ENCODE measurements at regions not wholly inside any gene's neighbourhood (a gene's known extent, or its start where the extent isn't known, plus 50 kb on each side); places are given as distances from the start of the nearest gene placed in this dataset.
"Not testable (repeated sequence)": the region's sequence is repeated elsewhere in the genome, so short reads cannot be mapped to it uniquely, and the experiment has no call there.

- TF ChIP-seq CTCF (IDR thresholded peaks at IDR 0.05; ENCODE audit: insufficient read depth, low read depth, low read length); EZH2 (IDR thresholded peaks at IDR 0.05; ENCODE audit: insufficient read depth, low read length): not testable (repeated sequence)
Observed at GRCh38 chr11:106174003-106174402, 96.5 kb downstream of the AASDHPPT start.

Data from astrocyte (in vitro differentiated cells and primary cell).